ENCODE measurements at regions not wholly inside any gene's neighbourhood (a gene's known extent, or its start where the extent isn't known, plus 50 kb on each side); places are given as distances from the start of the nearest gene placed in this dataset.

GRCh38 chr1:9428601-9429341, 110.5 kb upstream of the SLC25A33 start (continued):
- no peak for TF ChIP-seq HDAC6 (IDR thresholded peaks at IDR 0.05; ENCODE audit: low read depth, low read length)
- TF ChIP-seq ZBTB43 (CRISPR knock-in tag; conservative IDR thresholded peaks at IDR 0.05) = no peak
- TF ChIP-seq ZNF552 (CRISPR knock-in tag; IDR thresholded peaks at IDR 0.05; ENCODE audit: borderline replicate concordance) = no peak
- no peak for TF ChIP-seq ZNF788 (CRISPR knock-in tag; IDR thresholded peaks at IDR 0.05; ENCODE audit: borderline replicate concordance)
- peak; percentile 65 for TF ChIP-seq IKZF4 (CRISPR knock-in tag; IDR thresholded peaks at IDR 0.05; ENCODE audit: borderline replicate concordance, low read depth, not compliant biosample characterization)
- TF ChIP-seq ZFP36L2 (CRISPR knock-in tag; IDR thresholded peaks at IDR 0.05) = no peak
- peak; percentile 49; the same call in 1 of the 2 replicates for TF ChIP-seq ZSCAN29 (CRISPR knock-in tag; conservative IDR thresholded peaks at IDR 0.05)
- peak; percentile 76; the same call in 1 of the 2 replicates for TF ChIP-seq ISL2 (CRISPR knock-in tag; IDR thresholded peaks at IDR 0.05)
- peak; percentile 96 for TF ChIP-seq NFYB (CRISPR knock-in tag; IDR thresholded peaks at IDR 0.05)
- TF ChIP-seq ATRX (CRISPR knock-in tag; IDR thresholded peaks at IDR 0.05; ENCODE audit: borderline replicate concordance) = no peak
- TF ChIP-seq BCL6 (CRISPR knock-in tag; IDR thresholded peaks at IDR 0.05) = peak; percentile 47; the same call in 1 of the 2 replicates
- TF ChIP-seq MZF1 (CRISPR knock-in tag; IDR thresholded peaks at IDR 0.05; ENCODE audit: borderline replicate concordance) = no peak
- no peak for TF ChIP-seq SRSF1 (optimal IDR thresholded peaks at IDR 0.05; ENCODE audit: low read depth, low read length)
- TF ChIP-seq GPBP1L1 (CRISPR knock-in tag; IDR thresholded peaks at IDR 0.05) = no peak
- TF ChIP-seq ZNF710 (CRISPR knock-in tag; IDR thresholded peaks at IDR 0.05; ENCODE audit: borderline replicate concordance) = 0 out of 2 replicates have a peak, but pooled peaks have one; percentile 56
- peak; percentile 96; the same call in 1 of the 2 replicates for TF ChIP-seq FOXK1 (CRISPR knock-in tag; IDR thresholded peaks at IDR 0.05; ENCODE audit: borderline replicate concordance, low read depth)
- TF ChIP-seq SP2 (CRISPR knock-in tag; IDR thresholded peaks at IDR 0.05) = peak; percentile 44; the same call in 1 of the 2 replicates
- no peak for TF ChIP-seq NKX3-1 (CRISPR knock-in tag; IDR thresholded peaks at IDR 0.05)
- no peak for TF ChIP-seq ZC3H13 (CRISPR knock-in tag; IDR thresholded peaks at IDR 0.05)
- TF ChIP-seq ZNF746 (CRISPR knock-in tag; IDR thresholded peaks at IDR 0.05) = no peak
- TF ChIP-seq NFYC (CRISPR knock-in tag; IDR thresholded peaks at IDR 0.05) = peak; percentile 91
- no peak for TF ChIP-seq CHCHD3 (CRISPR knock-in tag; IDR thresholded peaks at IDR 0.05)
